ENCODE measurements at regions not wholly inside any gene's neighbourhood (a gene's known extent, or its start where the extent isn't known, plus 50 kb on each side); places are given as distances from the start of the nearest gene placed in this dataset.

DNA sequence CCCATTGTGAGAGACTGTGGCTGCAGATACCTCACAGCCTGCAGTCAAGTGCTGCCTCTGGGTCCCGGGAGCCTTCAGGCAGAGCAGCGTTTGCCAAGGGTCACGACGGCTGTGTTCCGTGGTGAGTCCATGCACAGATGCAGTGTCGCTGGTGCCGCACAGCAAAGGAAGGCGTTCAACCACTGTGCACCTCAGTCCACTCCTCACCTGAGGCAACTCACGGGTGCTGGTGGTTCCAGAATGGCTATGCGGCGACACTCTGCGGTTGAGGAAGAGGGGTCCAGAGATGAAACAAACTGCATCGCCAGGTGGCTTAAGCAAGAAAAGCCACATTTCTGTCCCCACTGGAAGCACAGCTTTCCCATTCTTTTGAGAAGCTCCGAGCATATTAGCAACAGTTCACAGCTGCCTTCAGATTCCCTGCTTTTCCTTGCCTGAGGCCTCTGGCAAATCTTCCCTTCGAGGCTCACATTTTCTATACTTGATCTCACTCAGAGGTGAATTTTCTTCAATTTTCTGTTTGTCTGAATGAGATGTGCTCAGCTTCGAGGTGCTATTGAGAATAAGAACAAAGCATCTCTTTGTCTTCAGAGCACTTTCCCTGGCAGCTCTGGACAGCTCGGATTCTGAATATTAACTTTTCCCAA is 208.8 kb upstream of the TWIST2 start:
- DNase-seq, result no peak

DNA sequence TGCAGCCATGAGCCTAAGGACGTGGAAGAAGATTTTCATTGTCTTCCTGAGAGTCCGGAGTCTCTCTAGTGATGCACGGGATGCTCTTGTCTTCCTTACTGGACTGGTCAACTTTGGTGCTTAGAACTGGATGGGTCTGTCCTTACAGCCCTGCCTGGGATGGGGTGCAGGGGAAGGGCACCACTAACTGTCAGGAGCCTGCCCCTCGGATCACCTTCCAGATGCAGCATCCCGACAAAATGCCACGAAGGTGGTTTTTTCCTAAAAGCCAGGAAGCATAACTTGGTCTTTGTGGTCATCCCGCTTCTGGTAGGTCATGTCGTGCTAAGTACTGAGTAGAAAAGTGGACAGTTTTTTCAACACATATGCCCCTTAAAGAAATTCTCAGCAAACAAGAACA is 207.4 kb upstream of the TWIST2 start:
- DNase-seq, result no peak

DNA sequence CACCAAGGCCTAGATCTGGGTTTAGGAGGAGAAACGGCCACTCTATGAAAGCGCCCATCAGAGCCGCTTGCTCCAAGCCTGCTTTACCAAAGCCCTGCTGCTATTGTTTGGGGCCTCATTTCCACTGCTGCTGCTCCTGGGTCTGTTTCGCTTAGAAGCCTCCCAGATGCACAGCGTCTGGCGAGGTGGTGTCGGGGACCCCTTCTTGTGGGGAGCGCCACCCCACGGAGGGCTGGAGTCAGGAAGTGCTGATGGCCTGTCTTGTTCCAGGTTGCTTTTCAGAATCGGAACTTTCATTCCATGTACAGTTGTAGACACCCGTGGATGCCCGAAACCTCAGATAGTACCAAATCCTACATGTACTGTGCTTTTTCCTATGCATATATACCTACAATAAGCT is 204.9 kb upstream of the TWIST2 start:
- DNase-seq, result no peak

DNA sequence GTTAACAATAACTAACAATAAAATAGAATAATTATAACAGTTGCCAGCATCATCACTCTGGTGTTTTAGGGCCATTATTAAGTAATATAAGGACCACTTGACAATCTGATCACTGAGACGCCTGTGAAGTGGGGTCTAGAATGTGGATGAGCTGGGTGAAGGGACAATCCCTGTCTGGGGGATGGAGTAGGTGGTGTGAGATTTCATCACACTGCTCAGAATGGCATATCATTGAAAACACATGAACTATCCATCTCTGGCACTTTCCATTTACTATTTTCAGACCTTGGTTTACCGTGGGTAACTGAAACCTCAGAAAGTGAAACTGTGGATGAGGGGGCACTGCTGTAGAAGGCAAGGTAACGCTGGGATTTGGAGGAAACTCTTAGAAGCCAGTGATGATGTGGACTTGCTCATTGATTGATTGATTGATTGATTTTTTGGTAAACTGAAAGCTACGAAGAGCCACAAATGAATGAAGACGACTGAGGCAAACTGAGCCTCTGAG is 204.4 kb upstream of the TWIST2 start:
- DNase-seq, result no peak

DNA sequence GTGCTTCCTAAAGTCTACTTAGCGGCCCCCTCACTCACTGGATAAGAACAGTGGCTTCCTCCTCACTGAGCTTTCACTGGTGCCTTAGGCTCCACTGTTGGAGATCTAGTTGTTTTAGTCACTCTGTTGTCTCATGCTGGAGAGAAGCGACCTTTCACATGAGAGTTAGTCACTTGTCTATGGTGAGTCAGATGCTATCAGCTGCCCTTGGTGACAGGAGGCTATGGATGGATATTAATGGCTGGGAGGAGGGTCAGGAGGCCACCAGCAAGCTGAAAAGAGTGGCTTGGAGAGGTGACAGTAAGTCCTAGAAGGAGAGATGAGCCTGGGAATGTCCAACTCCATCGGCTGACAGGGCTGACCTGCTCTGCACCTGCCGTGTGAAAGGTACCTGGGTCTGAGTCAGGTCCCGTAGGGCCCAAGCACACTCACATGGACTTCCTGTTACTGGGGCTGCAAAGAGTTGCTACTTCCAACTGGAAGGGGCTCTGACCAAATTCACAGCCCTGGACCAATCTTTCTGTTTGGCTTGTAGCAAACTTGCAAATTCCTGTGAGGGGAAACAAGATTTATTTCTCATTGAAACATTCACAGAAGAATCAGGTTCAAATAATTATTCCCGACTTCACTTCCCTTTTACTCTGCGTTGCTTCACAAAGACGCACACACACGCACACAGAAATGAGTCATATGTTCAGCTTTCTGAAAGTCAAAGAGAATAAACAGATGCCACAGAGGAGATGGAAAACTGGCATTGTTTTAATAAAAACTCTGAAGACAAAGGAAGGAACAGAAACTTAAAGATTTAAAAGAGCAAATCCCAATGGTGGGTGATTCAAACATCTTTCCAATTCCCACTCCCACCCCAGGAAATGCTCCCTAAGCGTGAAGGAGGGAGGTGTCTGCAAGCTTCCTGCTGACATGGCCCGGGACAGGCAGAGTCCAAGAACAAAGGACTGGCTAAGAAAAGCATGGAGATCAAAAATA is 203.5 kb upstream of the TWIST2 start:
- DNase-seq, result no peak

DNA sequence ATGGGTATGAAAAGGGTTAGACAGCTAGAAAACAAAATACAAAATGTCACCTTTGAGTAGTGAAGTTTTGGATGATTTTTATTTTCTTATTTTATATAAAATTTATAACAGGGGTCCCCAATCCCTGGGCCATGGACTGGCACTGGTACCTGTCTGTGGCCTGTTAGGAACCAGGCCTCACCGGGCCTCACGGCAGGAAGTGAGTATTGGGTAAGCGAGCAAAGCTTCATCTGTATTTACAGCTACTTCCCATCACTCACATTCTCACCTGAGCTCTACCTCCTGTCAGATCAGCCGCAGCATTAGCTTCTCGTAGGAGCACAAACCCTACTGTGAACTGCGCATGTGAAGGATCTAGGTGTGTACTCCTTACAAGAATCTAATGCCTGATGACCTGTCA is 202.8 kb upstream of the TWIST2 start:
- DNase-seq, result no peak

DNA sequence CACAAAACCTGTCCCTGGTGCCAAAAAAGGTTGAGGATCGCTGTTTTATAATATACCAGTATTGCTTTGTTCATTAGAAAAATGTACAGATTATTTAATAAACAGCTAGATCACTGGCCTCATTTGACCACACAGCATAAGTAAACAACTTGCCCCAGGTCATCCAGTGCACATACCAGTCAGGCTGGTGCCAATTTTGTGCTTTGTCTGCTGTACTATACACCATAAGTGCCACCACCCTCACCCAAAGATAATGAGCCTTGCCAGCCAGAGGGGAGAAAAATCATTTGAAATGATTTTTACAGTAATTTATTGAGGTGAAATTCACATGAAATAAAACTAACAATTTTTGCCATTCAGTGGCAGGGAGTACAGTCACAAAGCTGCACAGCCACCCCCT is 202.2 kb upstream of the TWIST2 start:
- no peak for DNase-seq

DNA sequence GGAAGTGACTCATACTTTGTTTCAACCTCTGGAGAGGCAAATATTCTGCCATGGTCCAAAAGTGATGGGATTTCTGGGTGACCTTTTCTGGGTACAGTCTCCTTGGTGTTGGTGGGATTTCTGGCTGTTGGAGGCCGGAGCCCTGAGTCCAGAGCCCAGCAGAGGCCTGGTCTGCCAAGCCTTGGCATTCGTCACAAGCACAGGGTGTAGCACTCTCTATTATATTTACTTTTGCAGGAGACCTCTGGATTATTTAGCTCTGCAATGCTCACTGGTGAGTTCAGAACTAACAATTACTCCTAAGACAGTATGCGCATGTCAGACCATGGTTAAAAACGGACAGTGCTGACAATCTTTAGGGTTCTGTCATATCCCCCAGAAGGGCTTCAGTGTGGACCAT is 201.6 kb upstream of the TWIST2 start:
- DNase-seq, result no peak

DNA sequence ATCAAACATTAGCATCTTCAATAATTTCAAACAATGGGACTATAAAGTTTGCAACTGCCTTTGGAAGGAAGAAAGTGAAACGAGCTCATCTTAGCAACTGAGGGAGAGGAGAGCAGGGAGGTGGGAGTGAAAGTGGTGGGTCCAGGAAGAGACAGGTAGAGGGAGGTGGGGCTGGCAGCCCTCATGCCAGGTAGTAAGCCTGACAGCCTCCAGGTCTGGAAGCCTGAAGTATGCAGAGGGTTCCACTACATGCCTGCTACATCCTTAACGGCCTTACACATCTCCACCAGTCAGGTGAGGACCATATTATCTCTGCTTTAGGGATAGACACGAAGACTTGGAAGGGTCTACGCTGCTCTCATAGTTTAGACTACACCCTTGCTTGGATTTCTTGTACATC is 201.1 kb upstream of the TWIST2 start:
- no peak for DNase-seq

DNA sequence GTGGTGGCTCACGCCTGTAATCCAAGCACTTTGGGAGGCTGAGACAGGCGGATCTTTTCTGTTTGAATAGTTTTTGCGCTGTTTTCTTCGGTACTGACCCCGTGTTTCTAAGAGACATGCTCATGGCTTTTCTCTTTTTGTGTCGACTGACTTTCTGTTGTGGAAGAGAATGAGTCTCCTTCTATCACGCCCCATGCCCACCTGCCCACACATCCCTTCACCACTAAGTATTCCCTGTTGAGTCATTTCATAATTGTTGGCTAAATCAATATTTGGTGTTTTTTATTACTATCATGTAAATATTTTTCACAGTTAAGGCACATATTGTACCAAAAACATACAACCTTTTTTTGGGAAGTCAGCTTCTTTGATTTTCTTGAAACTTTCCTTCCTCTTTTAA is 198.8 kb upstream of the TWIST2 start:
- DNase-seq, result no peak

DNA sequence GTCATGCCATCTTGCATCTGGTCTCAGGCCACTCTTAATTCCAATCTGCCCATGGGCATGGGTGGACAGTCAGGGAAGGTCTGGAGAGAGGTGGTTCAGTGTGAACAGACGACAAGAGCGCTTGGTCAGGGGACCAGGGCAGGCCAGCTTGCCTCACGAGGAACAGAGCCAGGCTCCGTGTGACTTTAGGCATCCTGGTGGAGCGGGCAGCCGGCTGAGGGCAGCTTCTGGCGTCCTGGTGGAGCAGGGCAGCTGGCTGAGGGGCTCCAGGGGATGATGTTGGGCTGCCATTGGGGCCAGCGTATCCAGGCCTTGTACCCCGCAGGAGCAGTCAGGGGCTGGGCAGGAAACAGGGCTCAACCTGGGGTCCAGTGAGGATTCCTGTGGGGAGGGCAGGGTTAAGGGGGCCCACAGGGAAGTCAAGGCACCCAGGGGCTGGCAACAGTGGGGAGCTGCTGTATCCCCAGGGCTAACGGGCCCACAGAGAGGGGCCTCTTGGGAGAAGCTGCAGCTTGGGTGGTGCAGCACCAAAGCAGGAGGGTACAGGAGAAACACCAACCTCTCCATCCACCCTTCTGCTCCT is 197.9 kb upstream of the TWIST2 start:
- no peak for DNase-seq

DNA sequence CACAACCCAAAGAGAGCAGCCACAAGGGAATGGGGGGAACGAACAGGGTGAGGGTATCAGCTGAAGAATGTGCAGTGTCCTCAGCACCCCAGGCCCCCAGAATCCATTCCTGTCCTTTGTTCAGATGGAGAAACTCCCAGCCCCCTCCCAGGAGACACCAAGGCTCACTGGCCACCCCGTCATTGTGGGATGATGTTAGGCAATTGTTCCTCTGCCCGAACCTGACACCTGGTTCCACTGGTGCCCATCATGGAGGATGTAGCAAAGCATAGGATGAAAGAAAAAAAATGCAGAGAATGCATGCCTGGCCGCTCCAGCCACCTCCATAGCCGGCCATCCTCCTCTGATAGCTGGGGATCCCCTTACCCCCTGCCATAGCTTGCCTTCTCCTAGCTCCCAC is 197.3 kb upstream of the TWIST2 start:
- no peak for DNase-seq

DNA sequence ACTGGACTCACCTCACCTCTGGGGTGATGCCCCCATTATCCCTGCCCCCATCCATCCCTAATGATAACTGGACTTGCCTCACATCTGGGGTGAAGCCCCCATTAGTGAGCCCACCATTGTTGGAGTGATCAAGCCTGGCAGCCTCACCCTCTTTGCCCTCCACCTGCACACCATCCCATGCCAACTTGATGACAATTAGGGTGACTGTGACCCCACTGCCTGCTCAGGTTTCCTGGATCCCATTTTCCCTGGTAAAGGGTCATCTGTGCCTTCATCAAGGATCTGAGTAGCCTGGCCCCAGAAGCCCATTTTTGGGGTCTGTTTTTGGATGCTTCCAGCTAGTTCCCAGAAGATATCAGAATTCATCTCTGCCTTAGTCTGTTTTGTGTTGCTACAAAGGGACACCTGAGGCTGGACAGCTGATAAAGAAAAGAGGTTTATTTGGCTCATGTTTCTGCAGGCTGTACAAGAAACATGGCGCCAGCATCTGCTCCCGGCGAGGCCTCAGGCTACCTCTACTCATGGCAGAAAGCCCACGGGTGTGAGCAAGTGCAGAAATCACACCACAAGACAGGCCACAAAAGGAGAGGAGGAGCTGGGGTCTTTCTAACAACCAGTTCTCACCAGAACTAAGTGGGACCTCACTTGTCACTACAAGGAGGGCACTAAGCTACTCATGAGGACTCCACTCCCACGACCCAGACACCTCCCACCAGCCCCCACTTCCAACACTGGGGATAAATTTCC is 196.4 kb upstream of the TWIST2 start:
- DNase-seq, result no peak

DNA sequence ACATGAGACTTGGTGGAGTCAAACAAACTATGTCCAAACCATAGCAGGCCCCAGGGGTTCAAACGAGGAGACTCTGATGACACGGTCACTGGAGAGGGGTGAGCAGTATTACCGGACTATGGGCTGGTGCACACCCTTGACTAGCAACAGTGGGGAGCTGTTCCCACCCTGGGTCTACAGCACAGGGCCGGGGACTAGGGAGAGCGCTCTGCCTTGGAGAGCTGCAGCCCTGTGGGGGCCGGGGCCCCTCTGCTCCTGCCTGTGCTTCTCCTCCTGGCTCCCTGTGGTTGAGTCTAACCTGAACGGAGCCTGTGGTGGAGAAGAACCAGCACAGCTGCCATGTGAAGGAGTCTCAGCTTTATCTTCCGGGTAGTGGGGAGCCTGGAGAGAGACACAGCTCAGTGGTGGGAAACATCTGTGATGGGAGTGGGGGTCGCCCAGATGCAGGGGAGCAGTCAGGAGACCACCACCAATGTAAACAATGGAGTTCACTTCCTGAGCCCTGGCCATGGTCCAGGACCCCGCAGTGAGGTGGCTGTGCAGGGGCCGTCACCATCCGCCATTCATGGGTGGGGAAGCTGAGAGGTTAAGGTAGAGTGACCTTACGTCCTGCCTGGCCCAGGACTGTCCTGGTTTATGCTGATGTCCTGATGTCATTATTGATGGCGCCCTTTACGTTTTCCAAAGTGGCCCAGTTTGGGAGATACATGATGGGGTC is 195.7 kb upstream of the TWIST2 start:
- DNase-seq, result no peak

DNA sequence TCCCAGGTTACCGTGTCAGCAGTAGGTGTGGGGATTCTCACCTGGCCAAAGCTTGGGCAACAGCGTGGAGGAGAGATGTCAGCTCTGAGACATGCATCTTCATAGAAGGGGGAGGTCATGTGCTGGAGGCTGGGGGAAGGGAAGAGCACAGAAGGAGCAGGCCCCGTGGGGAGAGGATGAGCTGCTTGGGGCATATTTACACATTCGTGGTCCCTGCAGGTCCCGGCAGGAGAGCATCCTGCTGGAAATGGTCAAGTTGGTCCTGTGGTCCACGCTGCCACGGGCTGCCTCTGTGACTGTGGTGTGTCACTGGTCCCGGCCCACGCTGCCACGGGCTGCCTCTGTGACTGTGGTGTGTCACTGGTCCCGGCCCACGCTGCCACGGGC is 195.1 kb upstream of the TWIST2 start:
- no peak for DNase-seq

DNA sequence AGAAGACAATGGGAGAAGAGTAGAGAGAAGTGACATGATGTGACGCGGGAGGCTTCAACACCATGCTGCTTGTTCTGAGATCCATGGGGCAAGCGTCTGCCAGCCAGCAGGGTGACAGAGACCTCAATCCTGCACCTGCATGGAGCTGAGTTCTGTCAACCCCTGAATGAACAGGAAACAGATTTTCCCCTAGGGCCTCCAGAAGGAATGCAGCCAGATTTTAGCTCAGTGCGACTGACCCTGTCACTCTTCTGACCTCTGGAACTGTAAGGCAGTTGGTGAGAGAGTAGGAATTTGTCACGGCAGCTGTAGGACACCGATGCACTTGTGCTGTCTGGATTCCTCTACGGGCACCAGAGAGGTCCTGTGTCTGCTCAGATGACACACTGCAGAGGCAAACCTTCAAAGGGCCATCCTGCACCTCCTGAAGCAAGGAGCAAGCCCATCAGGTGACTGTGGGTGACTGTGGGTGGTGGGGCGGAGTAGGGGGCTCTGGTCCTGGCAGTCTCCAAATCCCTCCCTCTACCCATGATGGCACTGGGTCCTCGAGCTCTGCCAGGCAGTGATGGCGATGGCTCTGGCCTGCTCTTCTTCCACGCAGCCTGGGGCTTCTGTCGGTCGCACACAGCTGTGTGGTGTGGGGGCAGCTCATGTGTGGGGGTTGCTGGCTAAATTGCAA is 194.3 kb upstream of the TWIST2 start:
- no peak for DNase-seq

DNA sequence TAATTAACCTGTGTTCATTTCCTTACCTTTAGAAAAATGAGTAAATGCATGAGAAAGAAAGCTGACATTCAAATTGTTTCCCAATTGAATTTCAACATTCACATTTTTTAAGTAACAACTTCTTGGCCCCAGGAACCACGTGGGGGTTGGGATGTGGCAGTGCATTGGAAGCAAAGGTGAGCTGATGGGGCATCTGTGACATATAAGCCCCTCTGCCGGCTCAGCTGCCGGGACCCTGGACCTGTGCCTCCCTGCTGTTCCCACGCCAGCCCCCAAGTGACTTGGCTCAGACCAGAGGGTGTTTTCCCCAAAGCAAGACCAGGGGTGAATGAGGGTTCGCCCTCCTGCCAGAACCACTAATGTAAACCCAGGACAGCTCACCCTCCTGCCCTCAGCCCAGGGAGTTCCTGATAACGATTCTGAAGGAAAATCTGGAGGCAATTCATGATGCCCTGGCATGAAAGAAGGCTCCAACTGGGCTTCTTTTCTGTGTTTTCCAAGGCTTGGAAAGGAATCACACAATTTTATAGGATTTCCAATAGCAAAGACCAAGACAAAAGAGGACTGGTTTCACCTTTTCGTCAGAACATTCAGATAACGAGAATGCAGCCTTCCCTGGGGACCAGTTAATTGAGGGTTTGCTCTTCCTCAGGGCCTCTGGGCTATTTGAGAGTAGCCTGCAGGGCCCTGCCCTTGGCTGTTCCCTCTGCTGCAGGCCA is 193.2 kb upstream of the TWIST2 start:
- DNase-seq, result no peak

DNA sequence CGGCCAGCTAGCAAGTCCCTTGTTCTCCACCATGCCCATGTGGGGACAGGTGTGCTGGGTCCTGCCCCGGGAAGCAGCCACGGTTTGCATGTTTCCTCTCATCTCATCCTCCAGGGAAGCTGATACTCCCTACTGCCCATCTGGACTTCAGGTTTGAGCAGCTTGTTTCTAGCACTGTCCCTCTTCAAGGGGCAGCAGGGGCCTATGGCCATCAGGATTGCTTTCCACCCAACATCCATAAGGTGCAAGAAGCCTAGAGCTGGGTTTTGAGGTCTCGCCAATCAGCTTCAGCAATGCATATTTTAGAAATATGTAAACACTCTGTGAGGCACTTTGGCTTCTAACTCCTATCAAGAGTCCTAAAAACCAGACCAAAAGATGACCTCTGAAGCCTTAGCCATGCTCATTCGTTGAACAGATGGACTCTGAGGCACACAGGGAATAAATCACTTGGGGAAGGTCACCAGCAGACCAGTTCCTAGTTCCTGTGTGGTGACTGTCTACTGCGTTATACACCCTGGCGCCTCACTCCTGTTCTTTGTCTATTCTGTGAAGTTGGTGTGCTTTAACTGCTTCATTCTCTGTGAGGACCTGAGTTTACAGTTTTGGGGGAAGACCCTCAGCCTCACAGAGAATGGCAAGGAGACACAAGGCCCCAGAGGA is 192.6 kb upstream of the TWIST2 start:
- no peak for DNase-seq

DNA sequence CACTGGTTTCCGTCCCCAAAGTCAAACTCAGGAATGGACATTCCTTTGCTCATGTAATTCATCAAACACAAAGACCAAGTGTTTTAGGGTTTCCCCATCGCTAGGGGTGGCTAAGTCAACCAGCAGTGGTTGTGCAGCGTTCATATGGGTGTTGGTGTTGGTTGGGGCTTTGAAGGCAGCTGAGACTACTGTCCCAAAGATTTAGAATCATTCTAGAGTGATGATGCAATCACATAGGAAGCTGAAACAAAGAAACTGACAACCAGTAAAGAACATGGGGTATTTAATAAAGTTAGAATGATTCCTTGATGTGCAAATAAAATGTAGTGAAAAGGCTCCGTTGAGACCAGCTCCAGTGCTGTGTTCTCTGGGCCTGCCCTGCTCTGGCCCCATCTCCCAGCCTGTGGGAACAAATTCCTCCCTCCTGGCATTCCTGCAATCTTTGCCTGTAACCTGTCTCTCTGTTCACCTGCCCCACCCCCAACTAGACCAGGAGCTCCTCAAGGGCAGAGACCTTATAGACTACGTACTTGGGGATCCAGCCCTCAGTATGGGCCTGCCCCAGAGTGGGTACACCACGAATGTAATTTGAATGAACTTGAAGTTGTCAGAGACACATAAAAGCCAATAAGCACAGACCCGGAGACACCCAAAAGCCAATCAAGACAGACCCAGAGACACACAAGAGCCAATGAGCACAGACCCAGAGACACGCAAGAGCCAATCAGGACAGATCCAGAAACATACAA is 191.7 kb upstream of the TWIST2 start:
- no peak for DNase-seq
